Activated naive CD8-positive, alpha-beta T cell (primary cell): ENCODE measurements at regions not wholly inside any gene's neighbourhood (a gene's known extent, or its start where the extent isn't known, plus 50 kb on each side); places are given as distances from the start of the nearest gene placed in this dataset.

Source experiments
- H3K27ac Mint-ChIP-seq: one replicate; pipeline ENCODE4 v1.8.0; 2021; ENCODE audit warnings: mixed read lengths
- H3K27me3 Mint-ChIP-seq: one replicate; pipeline ENCODE4 v1.8.0; 2021; ENCODE audit warnings: mixed read lengths
- H3K36me3 Mint-ChIP-seq: one replicate; pipeline ENCODE4 v1.8.0; 2021; ENCODE audit warnings: mixed read lengths
- H3K4me1 Mint-ChIP-seq: one replicate; pipeline ENCODE4 v1.8.0; 2021; ENCODE audit warnings: low read depth, mixed read lengths
- H3K4me3 Mint-ChIP-seq: one replicate; pipeline ENCODE4 v1.8.0; 2021; ENCODE audit warnings: mild to moderate bottlenecking, mixed read lengths
- H3K9me3 Mint-ChIP-seq: one replicate; pipeline ENCODE4 v1.8.0; 2021; ENCODE audit warnings: low read depth, mixed read lengths

DNA sequence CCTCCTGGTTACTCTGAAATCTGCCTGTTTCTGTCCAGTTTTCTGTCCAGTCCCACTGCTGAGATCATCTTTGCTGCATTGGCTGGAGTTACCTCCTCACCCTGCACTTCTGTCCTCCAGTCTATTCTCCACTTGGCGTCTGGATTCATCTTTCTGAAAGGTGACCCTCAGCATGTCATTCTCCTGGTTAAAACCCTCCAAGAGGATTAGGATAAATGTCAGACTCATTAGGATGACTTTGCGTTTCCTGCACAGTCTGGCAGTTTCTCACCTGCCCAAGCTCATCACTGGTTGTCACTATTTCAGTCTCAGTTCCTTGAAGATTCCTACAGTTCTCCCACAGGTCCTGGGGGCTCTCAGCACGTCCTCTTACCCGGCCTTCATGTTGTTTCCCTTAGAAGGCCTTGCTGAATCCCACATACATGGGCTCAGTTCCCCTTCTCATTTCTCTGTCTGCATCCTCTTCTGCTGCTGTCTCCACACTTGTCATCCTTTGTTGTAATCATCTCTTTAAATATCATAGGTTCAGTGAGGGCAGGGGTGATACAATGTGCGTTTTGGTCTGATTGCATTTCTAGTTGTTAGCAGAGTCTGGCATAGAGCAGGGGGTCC lies 374.8 kb downstream of the QKI start:
- H3K36me3 Mint-ChIP-seq: no peaks in the 10 kb centered on the region
- peaks cover 8% of the 10 kb centered on the region for H3K27me3 Mint-ChIP-seq
- no peak overlapping the region for H3K4me3 Mint-ChIP-seq
- H3K9me3 Mint-ChIP-seq: no peaks in the 10 kb centered on the region
- no peak overlapping the region for H3K27ac Mint-ChIP-seq
- H3K4me1 Mint-ChIP-seq: no peaks in the 10 kb centered on the region

DNA sequence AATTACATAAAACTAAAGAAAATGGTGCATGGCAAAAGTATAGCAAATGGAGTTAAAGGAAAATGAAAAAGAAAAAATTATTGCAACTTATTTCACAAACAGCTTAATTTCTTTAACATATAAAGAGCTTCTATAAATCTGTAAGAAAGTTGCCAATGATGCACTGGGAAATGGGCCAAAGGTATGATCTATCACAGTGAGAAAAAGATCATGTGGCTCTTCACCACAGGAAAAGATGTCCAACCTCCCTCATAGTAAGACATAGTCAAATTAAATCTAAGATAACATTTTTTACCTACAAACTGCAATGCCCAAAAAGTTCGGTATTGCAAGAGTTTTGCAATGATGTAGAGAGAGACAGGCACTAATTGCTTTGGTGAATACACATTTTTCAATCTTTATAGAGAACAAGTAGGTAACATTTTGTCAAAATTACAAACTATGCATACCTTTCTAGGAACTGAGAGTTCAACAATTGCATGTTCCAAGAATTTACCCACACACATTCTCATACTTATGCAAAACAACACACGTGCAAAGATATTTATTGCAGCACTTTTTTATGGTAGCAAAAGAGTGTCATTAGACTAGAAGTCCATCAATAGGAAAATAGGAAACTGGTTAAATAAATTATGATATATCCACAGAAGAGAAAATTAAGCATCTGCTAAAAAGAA lies 372.6 kb downstream of the QKI start:
- Mint-ChIP-seq H3K27ac (no peak overlapping the region), H3K9me3 (no peaks in the 10 kb centered on the region), H3K36me3 (no peaks in the 10 kb centered on the region), H3K4me1 (no peaks in the 10 kb centered on the region), H3K27me3 (peaks cover 9% of the 10 kb centered on the region), H3K4me3 (no peak overlapping the region)

DNA sequence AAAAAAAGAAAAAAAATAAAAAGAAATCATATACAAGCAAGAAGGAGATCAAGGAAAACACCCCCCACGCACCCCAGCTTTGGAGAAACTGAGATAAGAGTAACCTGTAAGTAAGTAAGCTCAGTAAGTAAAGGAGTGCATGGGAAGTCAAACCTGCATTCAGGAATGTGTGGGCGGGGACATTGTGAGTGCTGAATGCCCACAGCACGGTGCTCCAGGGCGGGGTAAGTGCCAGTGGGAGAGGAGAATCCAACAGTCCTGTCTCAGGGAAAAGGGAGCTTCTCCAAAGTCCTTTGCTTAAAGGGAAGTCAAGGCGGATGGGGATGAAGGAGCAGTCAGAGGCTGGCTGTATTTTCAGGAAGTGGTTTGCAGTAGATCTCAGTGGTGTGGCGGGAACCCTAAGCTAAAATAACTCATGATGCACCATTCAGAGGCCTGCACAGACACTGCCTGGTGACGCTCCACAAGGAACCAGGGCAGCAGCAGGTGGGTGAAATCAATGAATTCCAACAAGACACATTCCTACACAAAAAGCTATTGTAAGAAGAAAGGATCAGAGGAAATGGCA lies 368.0 kb downstream of the QKI start:
- H3K9me3 Mint-ChIP-seq: no peaks in the 10 kb centered on the region
- H3K27ac Mint-ChIP-seq: no peak overlapping the region
- H3K4me3 Mint-ChIP-seq: no peak overlapping the region
- H3K27me3 Mint-ChIP-seq: peaks cover 13% of the 10 kb centered on the region
- no peaks in the 10 kb centered on the region for H3K4me1 Mint-ChIP-seq
- H3K36me3 Mint-ChIP-seq: no peaks in the 10 kb centered on the region

DNA sequence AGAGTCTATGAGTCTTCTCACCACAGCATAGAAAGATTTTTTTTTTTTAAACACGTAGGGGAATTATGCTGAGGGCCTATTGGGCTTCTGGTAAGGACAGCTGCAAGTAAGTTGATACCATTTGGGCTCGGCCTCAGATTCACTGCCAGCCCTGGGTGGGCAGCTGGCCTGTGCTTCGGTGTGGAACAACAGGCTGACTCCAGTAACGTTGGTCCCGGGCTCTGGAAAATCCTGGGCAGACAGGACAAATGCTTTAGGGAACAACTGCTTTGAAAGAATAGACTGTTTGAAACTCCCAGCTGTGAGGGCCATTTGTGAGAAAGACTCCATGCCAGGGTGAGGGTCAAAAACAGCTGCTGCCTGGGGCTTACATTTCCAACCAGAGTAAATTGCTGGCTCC lies 366.5 kb downstream of the QKI start:
- peaks cover 13% of the 10 kb centered on the region for H3K27me3 Mint-ChIP-seq
- H3K9me3 Mint-ChIP-seq: no peaks in the 10 kb centered on the region
- no peaks in the 10 kb centered on the region for H3K36me3 Mint-ChIP-seq
- H3K4me3 Mint-ChIP-seq: no peak overlapping the region
- no peaks in the 10 kb centered on the region for H3K4me1 Mint-ChIP-seq
- H3K27ac Mint-ChIP-seq: no peak overlapping the region

DNA sequence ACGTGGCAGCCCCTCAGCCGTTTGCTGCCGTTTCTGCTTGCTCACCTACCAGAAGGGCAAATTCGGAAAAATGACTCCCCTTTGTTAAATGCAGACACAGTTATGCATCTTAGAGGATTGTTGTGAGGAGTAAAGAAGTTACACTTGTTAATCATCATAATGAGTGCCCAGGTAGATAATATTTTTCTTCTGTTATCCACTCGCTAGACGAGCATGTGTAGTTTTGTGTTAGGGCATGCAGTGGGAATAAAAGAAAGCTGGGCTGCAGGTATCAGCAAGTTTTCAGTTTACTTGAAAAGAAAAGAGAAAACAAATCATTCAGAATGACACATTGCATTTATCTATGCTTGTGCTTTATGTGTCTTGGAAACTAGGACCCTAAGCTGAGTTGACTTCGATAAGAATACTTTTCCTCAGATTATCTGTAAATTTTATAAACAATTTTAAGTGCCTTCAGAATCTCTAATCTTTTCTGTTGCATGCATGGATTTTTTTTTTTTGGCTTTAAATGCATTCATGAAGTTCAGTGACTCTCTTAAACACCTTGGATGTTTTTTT lies 365.3 kb downstream of the QKI start:
- Mint-ChIP-seq H3K4me1 (no peaks in the 10 kb centered on the region), H3K27ac (no peak overlapping the region), H3K4me3 (no peak overlapping the region), H3K36me3 (no peaks in the 10 kb centered on the region), H3K9me3 (no peaks in the 10 kb centered on the region), H3K27me3 (peaks cover 13% of the 10 kb centered on the region)

DNA sequence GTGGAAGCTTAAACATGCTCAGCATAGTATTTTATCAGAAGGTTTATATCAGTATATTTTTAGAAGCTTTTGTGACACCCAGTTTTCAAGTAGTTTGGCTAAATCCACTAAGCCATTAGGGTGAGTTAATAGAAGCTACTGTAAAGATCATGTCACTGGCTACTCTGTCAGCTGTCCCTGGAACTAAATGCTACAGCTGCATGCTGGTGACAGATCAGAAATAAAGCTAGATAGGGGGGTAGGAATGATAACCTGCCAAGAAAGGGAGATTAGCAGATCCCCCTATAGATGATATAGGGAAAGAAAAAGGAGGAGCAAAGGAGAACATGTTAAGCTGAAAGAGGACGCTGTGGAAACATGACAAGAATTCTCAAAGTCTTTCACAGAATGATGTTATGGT lies 363.2 kb downstream of the QKI start:
- Mint-ChIP-seq H3K36me3 (no peaks in the 10 kb centered on the region), H3K27ac (no peak overlapping the region)

DNA sequence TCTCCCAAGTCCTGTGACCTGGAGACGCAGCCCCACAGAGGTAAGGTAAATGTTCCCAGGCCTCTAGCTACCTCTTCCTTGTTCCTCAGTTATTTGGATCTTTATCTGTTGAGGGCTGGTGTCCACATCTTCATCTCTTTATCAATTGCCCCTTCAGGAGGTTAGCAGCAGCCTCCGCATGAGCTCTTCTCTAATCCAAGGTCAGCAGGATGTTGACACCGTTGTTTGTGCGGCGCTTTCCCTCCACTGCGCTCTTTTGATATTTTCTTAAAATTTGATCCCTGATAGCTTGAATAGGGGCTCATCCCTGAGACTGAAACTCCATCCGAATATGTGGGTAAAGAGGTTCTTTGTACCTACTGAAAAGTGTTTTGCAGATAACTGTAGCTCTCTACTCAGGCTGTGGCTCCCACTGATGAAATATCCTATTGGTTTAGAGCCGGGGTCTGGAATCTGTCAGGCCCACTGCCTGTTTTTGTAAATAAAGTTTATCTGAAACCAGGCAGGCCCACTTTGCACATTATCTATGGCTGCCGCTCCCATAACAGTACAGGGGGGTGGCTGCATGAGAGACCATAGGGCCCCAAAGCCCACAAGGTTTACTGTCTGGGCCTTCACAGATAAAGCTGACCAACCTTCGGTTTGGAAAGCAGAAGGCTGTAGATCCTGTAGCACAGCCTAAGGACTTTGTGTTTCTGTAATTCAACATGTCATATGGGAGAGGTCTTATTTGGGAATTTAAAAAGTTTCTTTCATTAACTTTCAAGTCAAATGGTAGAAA lies 362.6 kb downstream of the QKI start:
- Mint-ChIP-seq H3K9me3 (no peaks in the 10 kb centered on the region), H3K36me3 (no peaks in the 10 kb centered on the region), H3K4me1 (no peaks in the 10 kb centered on the region), H3K27ac (no peak overlapping the region), H3K27me3 (peaks cover 8% of the 10 kb centered on the region), H3K4me3 (no peak overlapping the region)

More for the DNA sequence above, 363.2 kb downstream of the QKI start:
- no peak overlapping the region for H3K4me3 Mint-ChIP-seq
- peaks cover 11% of the 10 kb centered on the region for H3K27me3 Mint-ChIP-seq
- no peaks in the 10 kb centered on the region for H3K4me1 Mint-ChIP-seq
- no peaks in the 10 kb centered on the region for H3K9me3 Mint-ChIP-seq

DNA sequence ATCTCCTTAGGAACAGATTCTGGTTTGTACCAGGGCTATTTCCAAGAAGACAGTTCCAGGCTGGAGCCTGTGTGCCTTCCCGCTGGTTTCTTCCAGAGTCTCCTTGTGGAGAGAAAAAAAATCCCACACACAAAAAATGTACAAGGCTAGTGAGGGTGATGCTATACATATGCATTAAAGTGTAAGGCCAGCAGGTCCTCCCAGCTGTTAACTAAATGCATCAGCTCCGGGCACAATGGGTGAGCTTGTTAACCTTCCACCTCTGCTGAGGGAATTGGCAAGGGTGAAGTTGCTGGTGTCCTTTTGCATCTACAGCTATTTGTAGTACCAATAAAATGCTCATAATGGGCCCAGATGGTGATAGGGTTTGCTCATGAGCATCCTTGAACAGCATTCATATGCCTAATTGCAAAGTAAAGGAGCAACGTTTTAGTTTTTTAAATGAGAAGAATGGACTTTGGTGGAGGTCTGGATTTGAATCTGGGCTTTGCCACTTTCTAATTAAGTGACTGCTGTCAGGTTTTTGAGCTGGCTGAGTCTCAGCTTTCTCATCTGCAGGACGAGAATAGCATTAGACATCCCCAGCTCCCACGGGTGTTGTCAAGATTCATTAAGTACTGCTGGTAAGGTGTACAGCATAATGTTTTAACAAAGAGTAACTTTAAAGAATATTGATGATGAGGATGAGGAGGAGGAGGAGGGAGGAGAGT lies 361.8 kb downstream of the QKI start:
- no peaks in the 10 kb centered on the region for H3K4me1 Mint-ChIP-seq
- no peak overlapping the region for H3K4me3 Mint-ChIP-seq

DNA sequence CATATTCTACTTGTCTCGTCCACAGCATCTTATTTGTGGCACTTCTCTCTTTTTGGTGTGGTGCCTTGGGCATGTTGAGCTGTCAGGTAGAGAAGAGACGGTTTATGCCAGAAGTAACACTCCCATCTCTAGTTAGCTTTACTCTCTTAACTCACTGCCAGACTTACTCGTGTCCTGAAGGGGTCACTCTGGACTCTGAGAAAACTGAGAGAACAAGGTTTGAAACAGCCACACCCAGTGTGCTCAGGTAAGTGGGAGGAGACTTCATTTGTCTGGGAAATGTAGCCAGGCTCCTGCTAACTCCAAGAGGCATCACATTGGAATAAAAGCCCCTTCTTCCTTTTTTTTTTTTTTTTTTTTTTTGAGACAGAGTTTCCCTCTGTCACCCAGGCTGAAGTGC lies 360.8 kb downstream of the QKI start:
- Mint-ChIP-seq H3K36me3 (no peaks in the 10 kb centered on the region), H3K27me3 (peaks cover 5% of the 10 kb centered on the region), H3K27ac (no peak overlapping the region), H3K4me3 (no peak overlapping the region), H3K9me3 (no peaks in the 10 kb centered on the region), H3K4me1 (no peaks in the 10 kb centered on the region)

More for the DNA sequence above, 361.8 kb downstream of the QKI start:
- Mint-ChIP-seq H3K27me3 (peaks cover 8% of the 10 kb centered on the region), H3K9me3 (no peaks in the 10 kb centered on the region), H3K27ac (no peak overlapping the region), H3K36me3 (no peaks in the 10 kb centered on the region)

DNA sequence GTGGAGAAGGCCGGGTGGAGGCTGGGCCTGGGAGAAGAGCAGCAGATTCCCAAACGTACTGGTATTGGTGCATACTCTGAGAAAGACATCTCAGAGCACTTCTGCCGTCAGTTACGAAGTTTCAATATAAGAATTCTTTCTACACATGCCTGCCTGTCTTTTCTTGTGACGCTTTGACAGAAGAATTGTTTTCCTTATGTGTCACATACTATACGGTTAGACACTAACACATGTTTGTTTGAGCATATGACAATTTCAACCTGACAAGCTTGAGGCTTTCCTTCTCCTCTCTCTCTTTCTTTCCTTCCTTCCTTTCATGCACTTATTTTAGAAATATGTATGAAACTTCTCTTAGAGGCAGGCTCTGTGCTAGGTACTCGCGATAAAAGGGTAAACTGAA lies 360.0 kb downstream of the QKI start:
- H3K9me3 Mint-ChIP-seq: no peaks in the 10 kb centered on the region
- H3K4me1 Mint-ChIP-seq: no peaks in the 10 kb centered on the region
- peaks cover 4% of the 10 kb centered on the region for H3K27me3 Mint-ChIP-seq
- H3K36me3 Mint-ChIP-seq: no peaks in the 10 kb centered on the region
- no peak overlapping the region for H3K27ac Mint-ChIP-seq
- H3K4me3 Mint-ChIP-seq: no peak overlapping the region

DNA sequence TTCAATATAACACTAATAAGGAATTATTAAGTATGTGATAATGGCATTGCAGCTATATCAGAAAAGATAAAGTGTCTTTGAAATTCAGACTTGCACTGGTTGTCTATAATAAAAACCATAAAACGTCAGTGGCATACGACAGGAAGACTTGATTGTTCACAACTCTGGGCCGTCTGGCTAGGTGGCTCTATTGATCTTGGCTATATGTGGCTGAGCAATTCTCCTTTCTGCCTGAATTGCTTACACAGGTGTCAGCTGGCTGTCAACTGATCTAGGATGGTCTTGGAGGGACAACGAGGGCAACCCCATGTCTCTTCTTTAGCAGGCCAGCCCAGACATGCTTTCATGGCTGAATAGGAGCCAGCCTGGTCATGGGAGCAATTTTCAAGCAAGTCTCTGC lies 359.1 kb downstream of the QKI start:
- H3K4me1 Mint-ChIP-seq: no peaks in the 10 kb centered on the region
- no peaks in the 10 kb centered on the region for H3K9me3 Mint-ChIP-seq
- H3K27ac Mint-ChIP-seq: no peak overlapping the region
- H3K27me3 Mint-ChIP-seq: peaks cover 7% of the 10 kb centered on the region
- H3K36me3 Mint-ChIP-seq: no peaks in the 10 kb centered on the region
- H3K4me3 Mint-ChIP-seq: no peak overlapping the region

DNA sequence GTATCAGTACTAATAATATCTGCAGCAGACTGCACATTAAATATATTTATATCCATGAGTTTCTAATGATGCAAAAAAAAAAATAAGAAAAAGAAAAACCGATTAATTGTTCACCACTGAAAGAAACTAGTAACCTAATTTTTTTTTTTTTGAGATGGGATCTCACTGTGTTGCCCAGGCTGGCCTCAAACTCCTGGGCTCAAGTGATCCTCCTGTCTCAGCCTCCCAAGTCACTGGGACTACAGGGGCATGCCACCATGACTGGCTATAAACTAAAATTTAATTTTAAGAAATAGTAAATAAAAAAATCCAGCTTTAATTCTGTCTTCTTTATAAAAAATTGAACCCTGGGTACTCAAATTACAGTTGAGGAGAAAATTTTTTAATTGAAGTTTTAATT lies 358.2 kb downstream of the QKI start:
- Mint-ChIP-seq H3K27me3 (peaks cover 7% of the 10 kb centered on the region), H3K9me3 (no peaks in the 10 kb centered on the region), H3K27ac (no peak overlapping the region), H3K36me3 (no peaks in the 10 kb centered on the region), H3K4me1 (no peaks in the 10 kb centered on the region), H3K4me3 (no peak overlapping the region)

DNA sequence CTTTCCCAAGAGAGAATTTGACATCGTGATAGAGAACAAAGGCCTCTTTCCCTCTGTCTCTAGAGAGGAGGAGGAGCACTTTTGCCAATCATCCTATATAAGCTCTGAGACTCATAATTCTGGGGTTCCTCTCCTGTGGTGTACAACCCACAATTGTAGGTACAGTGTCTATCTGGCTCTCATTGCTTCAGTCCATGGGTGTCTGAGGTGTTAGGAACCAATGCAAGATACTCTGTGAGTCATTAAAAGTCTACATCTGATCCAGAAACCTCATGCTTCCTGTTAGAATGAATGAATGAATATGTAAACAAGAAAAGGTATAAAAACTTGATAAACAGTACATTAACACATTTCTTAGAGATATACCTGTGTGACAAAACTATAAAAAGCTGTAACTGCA lies 356.7 kb downstream of the QKI start:
- H3K27ac Mint-ChIP-seq: no peak overlapping the region
- no peaks in the 10 kb centered on the region for H3K4me1 Mint-ChIP-seq
- no peaks in the 10 kb centered on the region for H3K9me3 Mint-ChIP-seq
- H3K36me3 Mint-ChIP-seq: no peaks in the 10 kb centered on the region
- H3K4me3 Mint-ChIP-seq: no peak overlapping the region
- H3K27me3 Mint-ChIP-seq: peaks cover 11% of the 10 kb centered on the region

DNA sequence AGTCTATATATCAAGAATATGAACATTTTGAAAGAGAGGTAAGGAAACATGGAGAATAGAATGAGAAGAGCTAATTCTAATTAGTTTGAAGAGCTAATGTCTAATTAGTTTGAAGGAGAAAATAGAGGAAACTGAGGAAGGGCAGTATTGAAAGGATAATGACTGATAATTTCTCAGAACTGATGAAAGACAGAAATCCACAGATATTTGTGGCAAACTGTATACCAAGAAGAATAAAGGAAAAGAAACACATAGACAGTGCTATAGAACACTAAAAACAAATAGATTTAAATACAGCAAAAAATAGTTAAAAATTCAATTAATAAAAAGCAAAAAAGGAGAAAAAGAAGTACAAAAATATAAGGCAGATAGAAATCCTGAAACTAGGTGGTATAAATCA lies 354.4 kb downstream of the QKI start:
- no peak overlapping the region for H3K4me3 Mint-ChIP-seq
- H3K27me3 Mint-ChIP-seq: peaks cover 16% of the 10 kb centered on the region
- H3K9me3 Mint-ChIP-seq: no peaks in the 10 kb centered on the region
- H3K36me3 Mint-ChIP-seq: no peaks in the 10 kb centered on the region
- H3K4me1 Mint-ChIP-seq: no peaks in the 10 kb centered on the region
- H3K27ac Mint-ChIP-seq: no peak overlapping the region
